Esophagus muscularis mucosa (tissue), 3 donors: ENCODE measurements at regions not wholly inside any gene's neighbourhood (a gene's known extent, or its start where the extent isn't known, plus 50 kb on each side); places are given as distances from the start of the nearest gene placed in this dataset.

ENCODE experiments used
- CTCF ChIP-seq, 3 experiments: fragments of 200-600 bp in 2 of 3; fragments of 450-650 bp in 1 of 3; sonication (generic) in 2 of 3; IDR thresholded peaks; one replicate each; pipeline ENCODE4 v1.5.1; 2017 to 2019; ENCODE audit warnings: antibody characterized with exemption in 3 of 3, mild to moderate bottlenecking in 2 of 3, moderate library complexity in 1 of 3
- POLR2A ChIP-seq: fragments of 450-650 bp; IDR thresholded peaks from one replicate; pipeline ENCODE4 v1.6.1; 2017; ENCODE audit warnings: antibody characterized with exemption, moderate library complexity, mild to moderate bottlenecking, low read depth
- POLR2AphosphoS5 ChIP-seq, 2 donors: sonication (generic); formaldehyde crosslinking; IDR thresholded peaks; one replicate each; pipeline ENCODE4 v1.6.1; 2017; ENCODE audit warnings: antibody characterized with exemption in 2 of 2

- TF ChIP-seq POLR2A (no peak), POLR2AphosphoS5 (IDR thresholded peaks at IDR 0.05) (no peak), CTCF (IDR thresholded peaks at IDR 0.05) (no peak)
Observed at GRCh38 chr7:41785840-41786239, 83.0 kb upstream of the INHBA start.
